Panc1 (cell line): ENCODE measurements at regions not wholly inside any gene's neighbourhood (a gene's known extent, or its start where the extent isn't known, plus 50 kb on each side); places are given as distances from the start of the nearest gene placed in this dataset.

Experiments used
- CTCF ChIP-seq: fragments of 450-650 bp; IDR thresholded peaks from 2 replicates; pipeline ENCODE4 v1.5.1; 2017; ENCODE audit warnings: mild to moderate bottlenecking
- POLR2AphosphoS5 ChIP-seq: IDR thresholded peaks from 2 replicates; pipeline ENCODE4 v1.6.1; 2012; ENCODE audit warnings: mild to moderate bottlenecking, low read depth, low read length, moderate library complexity
- REST ChIP-seq, 2 experiments: IDR thresholded peaks; 2 replicates each; pipeline ENCODE4 v1.6.1; 2011 to 2012; ENCODE audit warnings: low read depth in 2 of 2, control low read depth in 1 of 2, low read length in 1 of 2, mild to moderate bottlenecking in 1 of 2, moderate library complexity in 1 of 2; ENCODE audit not compliant: insufficient read depth in 1 of 2
- SIN3A ChIP-seq: IDR thresholded peaks from 2 replicates; pipeline ENCODE4 v1.6.1; 2012; ENCODE audit warnings: low read depth, mild to moderate bottlenecking, low read length, moderate library complexity, borderline replicate concordance; ENCODE audit not compliant: insufficient read depth
- TCF7L2 ChIP-seq: IDR thresholded peaks from 2 replicates; pipeline ENCODE4 v1.6.1; 2011; ENCODE audit warnings: mild to moderate bottlenecking, low read depth, low read length, inconsistent platforms

- TF ChIP-seq POLR2AphosphoS5 (no peak), CTCF (no peak), REST (IDR thresholded peaks at IDR 0.05; ENCODE audit: insufficient read depth in 1 of 2, low read depth in 2 of 2, low read length in 1 of 2) (no peak), SIN3A (no peak), TCF7L2 (no peak)
Observed at GRCh38 chr20:19094959-19095541, 117.4 kb upstream of the SLC24A3 start.
